Stimulated activated CD8-positive, alpha-beta memory T cell treated with anti-CD3 and anti-CD28 coated beads, Interleukin-2, amount 100 ng/mL, for 48 hours (primary cell): ENCODE measurements at regions not wholly inside any gene's neighbourhood (a gene's known extent, or its start where the extent isn't known, plus 50 kb on each side); places are given as distances from the start of the nearest gene placed in this dataset.

ENCODE experiments used
- DNase-seq, 2 donors: peaks; one replicate each; pipeline ENCODE4 v3.0.0-alpha.2; 2020; ENCODE audit warnings: low read depth in 2 of 2

DNA sequence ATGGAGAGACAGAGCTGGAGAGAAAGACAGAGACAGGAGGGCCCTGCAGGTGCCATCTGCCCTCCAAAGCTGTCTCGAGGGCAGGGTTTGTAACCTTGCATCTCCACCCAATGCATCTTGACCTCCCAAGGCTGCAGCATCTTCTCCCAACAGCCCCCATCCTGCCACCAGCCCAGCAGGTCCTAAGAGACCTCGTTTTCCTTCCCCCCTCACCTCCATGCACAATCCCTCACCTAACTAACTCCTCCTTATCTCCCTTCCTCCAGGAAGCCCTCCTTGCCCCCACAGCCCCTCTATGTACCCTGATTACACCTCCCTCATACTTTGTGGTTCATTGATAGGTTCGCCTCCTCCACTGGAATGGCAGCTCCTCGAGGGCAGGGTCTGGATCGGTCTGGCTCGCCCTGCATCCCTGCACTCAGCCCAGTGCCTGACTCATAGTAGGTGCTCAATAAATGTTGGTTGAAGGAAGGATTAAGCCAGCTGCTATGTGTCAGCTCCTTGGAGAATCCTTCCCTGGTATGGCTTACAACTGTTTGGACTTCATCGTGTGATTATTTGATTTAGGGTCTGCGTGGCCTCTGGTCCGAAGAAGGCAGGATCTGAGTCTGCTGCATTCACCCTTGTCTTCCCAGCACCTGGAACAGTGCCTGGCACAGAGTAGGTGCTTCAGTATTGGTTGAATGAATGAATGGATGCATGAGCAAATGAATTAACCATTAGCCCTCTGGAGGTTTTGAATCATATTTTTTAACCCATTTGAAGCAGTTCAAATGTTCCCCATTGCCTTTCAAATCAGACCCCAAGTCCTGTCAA lies 105.6 kb upstream of the PTPN1 start:
- DNase-seq = no peak

- no peak for DNase-seq
These were observed 104.8 kb upstream of the PTPN1 start for GRCh38 chr20:50405235-50405914.

DNA sequence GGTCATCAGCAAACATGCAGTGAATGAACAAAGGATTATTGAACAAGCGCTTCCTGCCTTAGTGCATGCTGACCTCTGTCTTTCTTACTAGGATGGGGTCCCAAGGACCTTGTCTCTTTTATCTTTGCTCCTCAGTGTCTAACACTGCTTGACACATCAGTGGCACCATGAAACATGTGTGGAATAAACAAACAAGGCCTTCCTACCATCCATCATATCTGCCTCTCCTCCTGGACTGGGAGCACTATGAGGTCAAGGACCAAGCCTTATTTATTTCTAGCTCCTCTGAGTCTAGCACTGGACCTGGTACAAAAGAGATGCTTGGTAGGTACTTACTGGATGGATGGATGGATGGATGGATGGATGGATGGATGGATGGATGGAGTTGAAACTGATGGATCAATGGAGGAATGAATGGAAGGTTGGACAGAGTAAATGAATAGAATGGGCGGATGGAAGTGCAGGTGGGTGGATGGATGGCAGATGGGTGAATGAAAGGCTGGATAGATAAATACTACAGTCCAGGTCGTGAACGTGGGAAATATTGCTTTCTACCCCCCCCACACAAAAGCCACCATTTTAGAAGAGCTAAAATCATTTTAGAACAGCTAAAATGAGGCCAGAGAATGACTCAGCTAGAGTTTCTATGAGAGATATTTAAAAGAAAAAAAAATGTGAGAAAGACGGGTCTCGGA lies 104.1 kb upstream of the PTPN1 start:
- no peak for DNase-seq

GRCh38 chr20:50406610-50407136 lies 103.5 kb upstream of the PTPN1 start:
- DNase-seq = no peak

DNA sequence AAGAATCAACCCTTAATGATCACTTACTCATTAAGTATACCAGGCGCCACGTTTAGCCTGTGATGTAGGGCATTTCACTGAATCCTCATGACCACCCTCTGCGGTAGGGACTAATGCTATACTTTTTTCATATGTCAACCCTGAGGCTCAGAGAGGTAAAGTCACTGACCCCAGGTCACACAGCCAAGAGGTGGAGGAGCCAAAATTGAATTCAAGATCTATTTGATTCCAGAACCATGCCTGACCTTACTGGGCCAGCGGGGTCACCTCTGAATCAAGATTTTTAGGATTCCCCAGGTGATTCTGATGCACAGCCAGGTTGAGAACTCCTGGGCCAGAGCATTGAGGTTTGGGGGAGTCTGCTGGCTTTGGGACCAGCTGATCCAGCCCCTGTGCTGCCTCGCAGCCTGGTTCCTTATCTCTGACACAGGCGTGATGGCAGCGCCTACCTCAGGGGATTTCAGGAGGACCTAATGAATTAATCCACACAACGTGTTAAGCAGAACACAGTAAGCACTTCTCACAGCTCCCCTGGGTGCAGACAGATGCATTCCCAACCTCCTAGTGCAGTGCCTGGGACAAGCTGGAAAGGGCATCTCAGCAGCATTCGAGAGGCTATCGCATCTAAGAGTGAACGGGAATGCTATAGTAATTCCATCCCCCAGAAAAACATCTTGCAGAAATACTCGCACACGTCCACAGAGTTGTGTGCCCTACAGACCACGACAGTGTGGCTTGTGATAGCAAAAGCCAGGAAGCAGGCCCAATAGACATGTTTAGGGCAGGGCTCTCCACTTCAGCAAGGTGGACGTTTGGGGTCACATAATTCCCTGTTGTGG lies 101.4 kb upstream of the PTPN1 start:
- no peak for DNase-seq

DNA sequence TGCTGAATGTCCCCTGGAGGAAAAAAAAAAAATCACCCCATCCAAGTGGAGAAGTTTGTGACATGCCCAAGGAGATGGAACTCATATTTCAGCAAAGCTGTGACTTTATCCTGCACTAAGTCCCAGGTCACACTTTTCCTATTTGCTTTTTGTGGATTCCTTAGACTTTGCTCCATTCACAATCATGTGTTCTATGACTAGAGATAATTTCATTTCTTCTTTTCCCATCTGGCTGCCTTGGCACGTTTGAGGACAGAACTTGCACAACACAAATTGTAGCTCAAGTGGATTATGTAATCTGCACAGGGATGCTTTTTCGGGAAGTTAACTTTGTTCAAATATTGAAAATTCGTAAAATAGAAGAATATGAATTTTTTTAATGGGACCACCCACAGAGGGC lies 100.7 kb upstream of the PTPN1 start:
- DNase-seq = no peak

DNA sequence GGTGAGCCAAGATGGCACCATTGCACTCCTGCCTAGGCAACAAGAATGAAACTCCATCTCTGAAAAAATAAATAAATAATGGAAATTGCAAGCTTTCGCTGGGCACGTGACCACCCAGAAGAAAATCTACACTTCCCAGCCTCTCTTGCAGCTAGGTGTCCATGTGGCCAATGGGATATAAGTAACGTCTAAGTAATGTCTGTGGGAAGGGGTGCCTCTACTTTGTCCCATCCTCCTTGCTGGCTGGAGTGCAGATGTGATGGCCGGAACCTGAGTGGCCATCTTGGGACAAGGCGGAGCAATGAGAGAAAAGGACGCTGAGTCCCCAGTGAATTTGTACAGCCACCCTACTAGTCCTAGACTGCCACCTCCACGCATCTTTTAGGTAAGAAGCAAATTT lies 99.8 kb upstream of the PTPN1 start:
- DNase-seq = no peak

DNA sequence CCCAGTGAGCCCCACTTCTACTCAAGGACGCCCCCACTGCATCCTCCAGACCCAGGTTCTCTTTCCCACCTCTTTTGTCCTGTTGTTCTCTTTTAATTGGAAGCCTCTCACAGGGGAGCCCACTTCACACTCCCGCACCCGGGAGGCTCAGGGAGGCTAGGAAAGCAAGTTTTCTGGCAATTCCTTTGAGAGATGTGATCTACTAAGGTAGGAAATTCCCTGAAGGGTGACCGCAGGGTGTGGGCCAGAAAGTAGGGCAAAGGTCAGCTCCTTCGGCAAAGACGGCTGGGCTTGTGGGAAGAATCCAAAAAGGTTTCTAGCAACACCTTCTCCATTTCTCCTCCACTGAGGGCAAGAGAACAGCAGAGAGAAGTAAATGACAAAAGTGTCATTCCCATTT lies 98.1 kb upstream of the PTPN1 start:
- DNase-seq = no peak

- DNase-seq = no peak
These were observed 97.7 kb upstream of the PTPN1 start for GRCh38 chr20:50412499-50412898.

DNA sequence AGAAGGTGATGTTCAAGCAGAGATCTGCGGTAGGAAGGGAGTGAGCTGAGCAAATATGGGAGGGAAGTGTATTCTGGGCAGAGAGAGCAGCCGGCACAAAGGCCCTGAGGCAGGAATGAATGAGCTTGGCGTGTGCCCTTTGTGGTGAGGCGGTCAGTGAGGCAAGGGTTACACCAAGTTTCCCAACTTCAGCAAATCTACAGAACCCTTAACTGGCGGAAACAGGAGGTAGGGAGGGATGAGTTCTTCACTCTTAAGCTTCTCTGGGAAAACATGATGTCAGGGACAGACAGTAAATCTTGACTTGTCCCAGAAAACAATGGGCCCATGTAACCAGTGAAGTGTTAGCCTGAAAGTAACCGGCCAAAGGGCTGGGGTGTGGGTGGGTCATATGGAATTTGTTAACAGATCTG lies 97.1 kb upstream of the PTPN1 start:
- DNase-seq = no peak

- DNase-seq = no peak
These were observed 95.1 kb upstream of the PTPN1 start for GRCh38 chr20:50415021-50415515.

GRCh38 chr20:50415516-50416268 lies 94.5 kb upstream of the PTPN1 start:
- no peak for DNase-seq

- no peak for DNase-seq
These were observed 93.7 kb upstream of the PTPN1 start for GRCh38 chr20:50416269-50417022.

DNA sequence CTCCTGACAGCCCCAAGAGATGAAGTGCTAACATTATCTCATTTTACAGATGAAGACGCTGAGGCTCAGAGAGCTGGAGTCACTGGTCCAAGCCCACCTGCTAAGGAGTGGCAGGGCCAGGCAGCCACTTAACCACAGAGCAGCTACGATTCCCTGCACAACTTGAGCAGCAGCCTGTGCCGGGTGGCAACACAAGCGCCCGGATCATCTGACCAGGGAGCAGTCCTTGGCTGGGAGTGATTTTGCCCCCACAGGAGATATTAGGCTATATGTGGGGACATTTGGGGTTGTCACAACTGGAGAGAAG lies 93.2 kb upstream of the PTPN1 start:
- no peak for DNase-seq

DNA sequence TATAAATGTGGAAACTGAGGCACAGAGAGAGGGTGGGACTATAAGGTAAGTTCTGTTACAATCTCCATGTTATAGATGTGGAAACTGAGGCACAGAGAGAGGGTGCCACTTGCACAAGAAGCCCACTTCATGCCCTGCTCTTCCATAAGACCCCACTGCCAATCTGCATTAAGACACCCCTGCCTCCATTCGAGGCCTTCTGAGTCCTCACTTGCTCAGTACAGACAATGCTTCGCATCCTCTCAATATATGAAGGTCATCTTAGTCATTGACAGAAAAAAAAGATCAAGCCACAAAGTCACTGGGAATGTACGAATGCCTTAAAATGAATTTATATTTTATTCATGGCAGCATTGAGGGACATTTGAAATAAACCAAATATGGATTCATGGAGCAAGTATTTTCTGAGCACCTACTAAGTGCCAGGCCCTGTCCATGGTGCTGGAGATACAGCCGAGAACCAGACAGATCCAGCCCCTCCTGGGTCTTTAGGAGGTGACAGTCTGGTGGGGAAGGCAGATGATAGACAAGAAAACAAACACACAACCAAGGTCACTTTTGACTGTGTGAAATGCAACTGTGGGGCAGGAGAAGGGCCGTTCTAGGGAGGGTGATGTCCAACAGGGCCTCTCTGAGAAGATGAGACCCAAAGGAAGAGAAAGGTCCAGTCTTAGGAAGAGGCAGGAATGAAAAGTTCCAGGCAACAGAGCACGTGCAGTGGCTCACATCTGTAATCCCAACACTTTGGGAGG lies 92.5 kb upstream of the PTPN1 start:
- no peak for DNase-seq

DNA sequence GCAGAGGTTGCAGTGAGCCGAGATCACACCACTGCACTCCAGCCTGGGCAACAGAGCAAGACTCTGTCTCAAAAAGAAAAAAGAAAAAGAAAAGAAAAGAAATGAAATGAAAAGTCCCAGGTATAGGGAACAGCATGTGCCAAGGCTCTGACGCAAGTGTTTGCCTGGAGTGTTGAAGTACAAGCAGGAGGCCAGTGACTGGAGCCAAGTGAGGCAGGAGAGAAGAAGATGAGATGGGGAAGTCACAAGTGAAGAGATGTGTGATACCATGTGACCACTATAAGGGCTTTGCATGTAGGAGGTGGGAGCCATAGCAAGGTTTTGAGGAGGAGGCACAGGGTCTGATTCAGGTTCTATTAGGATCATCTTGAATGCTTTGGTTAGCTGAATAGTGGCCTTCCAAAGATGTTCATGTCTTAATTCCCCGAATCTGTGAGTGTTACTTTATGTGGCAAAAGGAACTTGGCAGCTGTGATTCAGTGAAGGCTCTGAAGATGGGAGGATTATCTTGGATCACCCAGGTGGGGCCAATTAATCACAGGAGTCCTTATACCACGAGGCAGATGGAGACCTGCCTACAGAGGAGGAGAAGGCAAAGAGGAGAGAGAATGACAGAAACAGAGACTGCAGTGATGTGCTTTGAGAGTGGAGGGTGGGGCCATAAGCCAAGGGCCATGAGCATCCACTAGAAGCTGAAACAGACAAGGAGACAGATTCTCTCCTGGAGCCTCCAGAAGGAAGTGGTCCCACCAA lies 91.1 kb upstream of the PTPN1 start:
- no peak for DNase-seq

GRCh38 chr20:50420380-50420779 lies 89.8 kb upstream of the PTPN1 start:
- no peak for DNase-seq
